NCI-H1105 (cell line): ENCODE measurements at regions not wholly inside any gene's neighbourhood (a gene's known extent, or its start where the extent isn't known, plus 50 kb on each side); places are given as distances from the start of the nearest gene placed in this dataset.

Experiments used
- DNase-seq: peaks from one replicate; lab custom pipeline; 2025; lab: John Stamatoyannopoulos, UW

GRCh38 chr9:82216435-82216834, 227.9 kb downstream of the SPATA31D1 start:
- DNase-seq, result no peak

GRCh38 chr9:82223442-82223841, 234.9 kb downstream of the SPATA31D1 start:
- DNase-seq, result no peak

GRCh38 chr9:82231411-82231810, 242.8 kb downstream of the SPATA31D1 start:
- no peak for DNase-seq

GRCh38 chr9:82234160-82234943, 245.8 kb downstream of the SPATA31D1 start:
- DNase-seq, result no peak

GRCh38 chr9:82242285-82242963, 253.9 kb downstream of the SPATA31D1 start:
- no peak for DNase-seq

GRCh38 chr9:82247318-82247717, 258.7 kb downstream of the SPATA31D1 start:
- no peak for DNase-seq

GRCh38 chr9:82252116-82252515, 263.5 kb downstream of the SPATA31D1 start:
- no peak for DNase-seq

GRCh38 chr9:82254646-82255367, 266.2 kb downstream of the SPATA31D1 start:
- DNase-seq, result no peak

- peak; percentile 40 for DNase-seq
Observed at GRCh38 chr9:82255481-82256176, 267.1 kb downstream of the SPATA31D1 start.

- DNase-seq, result no peak
Observed at GRCh38 chr9:82260691-82261090, 272.1 kb downstream of the SPATA31D1 start.

- DNase-seq, result no peak
Observed at GRCh38 chr9:82263619-82264018, 275.0 kb downstream of the SPATA31D1 start.

GRCh38 chr9:82271106-82271561, 282.6 kb downstream of the SPATA31D1 start:
- no peak for DNase-seq

GRCh38 chr9:82273121-82273520, 284.5 kb downstream of the SPATA31D1 start:
- no peak for DNase-seq

- DNase-seq, result no peak
Observed at GRCh38 chr9:82275258-82275927, 286.8 kb downstream of the SPATA31D1 start.

- no peak for DNase-seq
Observed at GRCh38 chr9:82281066-82281465, 292.5 kb downstream of the SPATA31D1 start.

GRCh38 chr9:82284758-82285157, 296.2 kb downstream of the SPATA31D1 start:
- DNase-seq, result no peak

- no peak for DNase-seq
Observed at GRCh38 chr9:82295181-82295580, 306.6 kb downstream of the SPATA31D1 start.

GRCh38 chr9:82299870-82300269, 311.3 kb downstream of the SPATA31D1 start:
- no peak for DNase-seq

GRCh38 chr9:82302968-82303655, 314.5 kb downstream of the SPATA31D1 start:
- DNase-seq, result no peak

GRCh38 chr9:82308836-82309235, 320.3 kb downstream of the SPATA31D1 start:
- DNase-seq, result peak; percentile 18

GRCh38 chr9:82313697-82314096, 325.1 kb downstream of the SPATA31D1 start:
- no peak for DNase-seq
